AG09319 (cell line): ENCODE measurements at regions not wholly inside any gene's neighbourhood (a gene's known extent, or its start where the extent isn't known, plus 50 kb on each side); places are given as distances from the start of the nearest gene placed in this dataset.
"Not testable (repeated sequence)": the region's sequence is repeated elsewhere in the genome, so short reads cannot be mapped to it uniquely, and the experiment has no call there.

Source experiments
- DNase-seq: peaks from one replicate; pipeline ENCODE4 v3.0.0-alpha.2; 2010; ENCODE audit warnings: low read depth; ENCODE audit errors: extremely low read depth
- CTCF ChIP-seq: IDR thresholded peaks from 2 replicates; pipeline ENCODE4 v1.5.1; 2011; ENCODE audit warnings: low read depth, mild to moderate bottlenecking, inconsistent platforms, low read length, moderate library complexity

- TF ChIP-seq CTCF = no peak
- DNase-seq = no peak
Observed at GRCh38 chr4:127250577-127250976, 382.2 kb upstream of the INTU start.

GRCh38 chr4:127251423-127251822 lies 381.3 kb upstream of the INTU start:
- no peak for DNase-seq
- no peak for TF ChIP-seq CTCF

- no peak for TF ChIP-seq CTCF
- no peak for DNase-seq
Observed at GRCh38 chr4:127256500-127256899, 376.3 kb upstream of the INTU start.

GRCh38 chr4:127261476-127261875 lies 371.3 kb upstream of the INTU start:
- DNase-seq = no peak
- no peak for TF ChIP-seq CTCF

GRCh38 chr4:127268367-127268766 lies 364.4 kb upstream of the INTU start:
- no peak for TF ChIP-seq CTCF

GRCh38 chr4:127277023-127277422 lies 355.7 kb upstream of the INTU start:
- DNase-seq = not testable (repeated sequence)

More at GRCh38 chr4:127268367-127268766, 364.4 kb upstream of the INTU start:
- no peak for DNase-seq

- no peak for DNase-seq
- TF ChIP-seq CTCF = no peak
Observed at GRCh38 chr4:127284236-127284635, 348.5 kb upstream of the INTU start.

GRCh38 chr4:127291316-127291715 lies 341.4 kb upstream of the INTU start:
- TF ChIP-seq CTCF = no peak
- DNase-seq = peak; percentile 8
